ENCODE measurements at regions not wholly inside any gene's neighbourhood (a gene's known extent, or its start where the extent isn't known, plus 50 kb on each side); places are given as distances from the start of the nearest gene placed in this dataset.
"Not testable (repeated sequence)": the region's sequence is repeated elsewhere in the genome, so short reads cannot be mapped to it uniquely, and the experiment has no call there.

- H3K9me3 ChIP-seq (ENCODE audit: low read depth, low read length): no peaks in the 10 kb centered on the region
- H3K36me3 ChIP-seq (ENCODE audit: insufficient read depth, low read length): no peaks in the 10 kb centered on the region
- no peak overlapping the region for H3K27ac ChIP-seq
- TF ChIP-seq EZH2 (IDR thresholded peaks at IDR 0.05): no peak
- no peak for TF ChIP-seq POLR2AphosphoS5 (IDR thresholded peaks at IDR 0.05; ENCODE audit: borderline replicate concordance, low read depth, low read length)
- TF ChIP-seq FOXP2 (optimal IDR thresholded peaks at IDR 0.05; ENCODE audit: control extremely low read depth, extremely low read length, insufficient read depth): no peak
- H3K4me3 ChIP-seq: no peak overlapping the region
- no peak for DNase-seq (ENCODE audit: low read depth, low spot score)
- no peak overlapping the region for H3K9ac ChIP-seq (ENCODE audit: insufficient read length)
Observed at GRCh38 chr18:51248685-51249084, 51.2 kb upstream of the MEX3C start.

DNA sequence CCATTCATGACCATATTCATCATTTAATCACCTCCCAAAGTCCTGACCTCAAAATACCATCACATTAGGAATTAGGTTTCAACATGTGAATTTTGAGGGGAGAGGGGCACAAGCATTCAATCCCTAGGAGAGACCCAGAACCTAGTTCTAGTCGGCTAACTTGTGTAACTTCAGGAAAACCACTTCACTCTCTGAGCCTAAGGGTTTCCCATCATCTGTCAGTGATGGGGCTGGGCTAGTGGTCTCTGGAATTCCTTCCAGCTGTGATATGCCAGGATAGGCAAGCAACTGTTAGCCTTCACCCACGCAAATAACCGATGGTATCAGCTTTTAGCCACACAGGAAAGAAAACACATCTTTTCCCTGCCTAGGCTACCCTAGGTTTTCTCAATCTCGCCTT is 52.5 kb upstream of the MEX3C start:
- no peak overlapping the region for H3K27ac ChIP-seq
- H3K9ac ChIP-seq (ENCODE audit: insufficient read length): no peak overlapping the region

DNA sequence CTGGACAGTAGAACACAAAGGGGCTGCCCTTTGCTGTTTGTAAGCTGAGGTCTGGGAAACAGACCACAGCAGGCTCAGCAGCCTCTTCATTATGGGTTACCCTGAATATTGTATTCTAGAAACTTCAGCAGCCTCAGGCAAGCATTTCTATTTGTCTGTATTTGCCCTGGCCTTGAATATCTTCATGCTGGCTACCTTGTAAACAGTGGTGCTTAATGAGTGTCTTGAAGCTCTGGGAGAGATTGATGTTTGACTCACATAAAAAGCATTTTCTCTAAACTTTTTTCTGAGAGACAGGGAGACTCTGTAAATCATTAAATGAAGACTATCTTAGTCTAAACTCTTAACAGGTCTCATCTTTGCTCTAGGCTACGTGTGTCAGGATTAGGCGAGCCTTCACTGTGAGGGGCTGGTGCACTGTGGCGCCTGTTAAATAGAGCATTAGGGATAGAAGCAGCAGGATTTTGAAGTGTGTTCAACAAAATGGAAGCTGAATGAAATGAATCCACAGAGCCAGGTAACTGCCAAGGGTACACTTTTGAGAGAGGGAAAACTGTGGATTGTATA is 53.1 kb upstream of the MEX3C start:
- Histone ChIP-seq H3K27ac (no peak overlapping the region), H3K36me3 (ENCODE audit: insufficient read depth, low read length) (no peaks in the 10 kb centered on the region), H3K9me3 (ENCODE audit: low read depth, low read length) (no peaks in the 10 kb centered on the region), H3K9ac (ENCODE audit: insufficient read length) (no peak overlapping the region), H3K4me3 (no peak overlapping the region)
- DNase-seq (ENCODE audit: low read depth, low spot score): no peak
- TF ChIP-seq EZH2 (IDR thresholded peaks at IDR 0.05) (no peak), FOXP2 (optimal IDR thresholded peaks at IDR 0.05; ENCODE audit: control extremely low read depth, extremely low read length, insufficient read depth) (no peak), POLR2AphosphoS5 (IDR thresholded peaks at IDR 0.05; ENCODE audit: borderline replicate concordance, low read depth, low read length) (no peak)

More for the DNA sequence above, 52.5 kb upstream of the MEX3C start:
- Histone ChIP-seq H3K9me3 (ENCODE audit: low read depth, low read length) (no peaks in the 10 kb centered on the region), H3K4me3 (no peak overlapping the region), H3K36me3 (ENCODE audit: insufficient read depth, low read length) (no peaks in the 10 kb centered on the region)
- DNase-seq (ENCODE audit: low read depth, low spot score): no peak
- no peak for TF ChIP-seq EZH2 (IDR thresholded peaks at IDR 0.05)
- no peak for TF ChIP-seq POLR2AphosphoS5 (IDR thresholded peaks at IDR 0.05; ENCODE audit: borderline replicate concordance, low read depth, low read length)
- TF ChIP-seq FOXP2 (optimal IDR thresholded peaks at IDR 0.05; ENCODE audit: control extremely low read depth, extremely low read length, insufficient read depth): no peak

DNA sequence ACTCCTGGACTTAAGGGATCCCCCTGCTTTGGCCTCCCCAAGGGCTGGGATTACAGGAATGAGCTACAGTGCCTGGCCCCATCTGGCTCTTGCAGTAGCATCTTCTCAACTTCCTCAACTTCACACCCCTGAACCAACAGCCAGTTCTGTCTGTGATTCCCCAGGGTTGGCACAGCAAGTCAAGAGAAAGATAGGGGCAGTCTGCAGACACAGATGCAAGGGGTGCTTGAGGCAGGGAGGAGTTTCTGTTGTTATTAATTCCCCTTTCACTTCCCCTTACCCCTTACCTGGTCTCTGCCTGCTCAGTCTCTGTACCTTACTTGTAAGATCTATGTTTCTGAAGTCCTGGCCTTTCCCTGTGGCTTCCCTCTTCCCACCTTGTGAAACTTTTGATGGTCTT is 54.1 kb upstream of the MEX3C start:
- no peak for DNase-seq (ENCODE audit: low read depth, low spot score)
- H3K4me3 ChIP-seq: no peak overlapping the region
- H3K9ac ChIP-seq (ENCODE audit: insufficient read length): no peak overlapping the region
- no peak overlapping the region for H3K27ac ChIP-seq
- no peaks in the 10 kb centered on the region for H3K36me3 ChIP-seq (ENCODE audit: insufficient read depth, low read length)
- H3K9me3 ChIP-seq (ENCODE audit: low read depth, low read length): no peaks in the 10 kb centered on the region
- no peak for TF ChIP-seq POLR2AphosphoS5 (IDR thresholded peaks at IDR 0.05; ENCODE audit: borderline replicate concordance, low read depth, low read length)
- TF ChIP-seq FOXP2 (optimal IDR thresholded peaks at IDR 0.05; ENCODE audit: control extremely low read depth, extremely low read length, insufficient read depth): no peak
- TF ChIP-seq EZH2 (IDR thresholded peaks at IDR 0.05): no peak

GRCh38 chr18:51253476-51253875 is 56.0 kb upstream of the MEX3C start:
- TF ChIP-seq EZH2 (IDR thresholded peaks at IDR 0.05): no peak
- H3K4me3 ChIP-seq: no peak overlapping the region
- H3K9ac ChIP-seq (ENCODE audit: insufficient read length): no peak overlapping the region
- H3K36me3 ChIP-seq (ENCODE audit: insufficient read depth, low read length): no peaks in the 10 kb centered on the region
- no peak for DNase-seq (ENCODE audit: low read depth, low spot score)
- no peak overlapping the region for H3K27ac ChIP-seq
- no peaks in the 10 kb centered on the region for H3K9me3 ChIP-seq (ENCODE audit: low read depth, low read length)

- TF ChIP-seq POLR2AphosphoS5 (IDR thresholded peaks at IDR 0.05; ENCODE audit: borderline replicate concordance, low read depth, low read length): no peak
- TF ChIP-seq EZH2 (IDR thresholded peaks at IDR 0.05): no peak
- no peak for TF ChIP-seq FOXP2 (optimal IDR thresholded peaks at IDR 0.05; ENCODE audit: control extremely low read depth, extremely low read length, insufficient read depth)
- H3K4me3 ChIP-seq: no peak overlapping the region
- H3K9ac ChIP-seq (ENCODE audit: insufficient read length): no peak overlapping the region
- no peak overlapping the region for H3K27ac ChIP-seq
- no peak for DNase-seq (ENCODE audit: low read depth, low spot score)
- H3K9me3 ChIP-seq (ENCODE audit: low read depth, low read length): no peaks in the 10 kb centered on the region
- H3K36me3 ChIP-seq (ENCODE audit: insufficient read depth, low read length): no peaks in the 10 kb centered on the region
Observed at GRCh38 chr18:51255693-51256092, 58.2 kb upstream of the MEX3C start.

DNA sequence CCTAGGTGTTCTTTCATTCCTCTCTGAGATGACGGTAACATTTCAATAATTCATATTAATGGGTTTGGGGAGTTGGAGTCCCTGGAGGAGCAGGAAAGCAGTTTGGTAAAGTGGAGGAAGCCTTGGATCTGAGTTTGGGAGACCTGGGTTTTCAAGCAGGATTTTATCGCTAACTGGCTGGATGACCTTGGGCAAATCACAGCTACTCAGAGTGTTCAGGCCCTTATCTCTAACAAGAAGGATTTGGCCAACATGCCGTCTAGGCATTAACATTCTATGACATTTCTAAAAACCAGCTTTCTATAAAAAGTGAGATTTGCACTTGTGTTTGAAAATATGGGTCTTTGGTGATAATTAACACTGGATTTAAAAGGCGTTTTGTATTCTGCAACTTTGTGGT is 59.7 kb upstream of the MEX3C start:
- H3K9me3 ChIP-seq (ENCODE audit: low read depth, low read length): no peaks in the 10 kb centered on the region
- H3K36me3 ChIP-seq (ENCODE audit: insufficient read depth, low read length): no peaks in the 10 kb centered on the region
- no peak overlapping the region for H3K9ac ChIP-seq (ENCODE audit: insufficient read length)
- DNase-seq (ENCODE audit: low read depth, low spot score): no peak
- H3K4me3 ChIP-seq: no peak overlapping the region
- no peak for TF ChIP-seq POLR2AphosphoS5 (IDR thresholded peaks at IDR 0.05; ENCODE audit: borderline replicate concordance, low read depth, low read length)
- H3K27ac ChIP-seq: no peak overlapping the region

DNA sequence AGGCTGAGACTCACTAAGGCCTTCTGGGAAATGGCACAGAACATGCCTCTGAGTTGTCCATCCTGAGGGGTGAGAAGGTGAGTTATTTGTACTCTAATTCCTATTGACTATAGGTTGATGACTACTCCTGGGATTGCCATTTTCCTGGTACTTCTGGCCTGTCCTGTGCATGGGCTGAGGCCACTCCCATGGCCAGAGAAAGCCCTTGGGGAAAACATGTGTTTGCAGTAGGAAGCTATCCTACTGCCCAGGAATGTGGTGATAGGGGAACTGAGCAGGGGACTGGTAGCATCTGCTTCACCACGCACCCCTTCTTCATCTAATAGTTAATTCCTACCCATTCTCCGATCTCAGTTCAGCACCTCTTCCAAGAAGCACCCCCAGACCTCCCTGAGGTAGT is 62.6 kb upstream of the MEX3C start:
- H3K9me3 ChIP-seq (ENCODE audit: low read depth, low read length): no peaks in the 10 kb centered on the region
- no peak overlapping the region for H3K4me3 ChIP-seq
- no peak for DNase-seq (ENCODE audit: low read depth, low spot score)
- TF ChIP-seq FOXP2 (optimal IDR thresholded peaks at IDR 0.05; ENCODE audit: control extremely low read depth, extremely low read length, insufficient read depth) (no peak), EZH2 (IDR thresholded peaks at IDR 0.05) (no peak), POLR2AphosphoS5 (IDR thresholded peaks at IDR 0.05; ENCODE audit: borderline replicate concordance, low read depth, low read length) (no peak)
- H3K27ac ChIP-seq: no peak overlapping the region
- H3K9ac ChIP-seq (ENCODE audit: insufficient read length): no peak overlapping the region
- H3K36me3 ChIP-seq (ENCODE audit: insufficient read depth, low read length): no peaks in the 10 kb centered on the region

DNA sequence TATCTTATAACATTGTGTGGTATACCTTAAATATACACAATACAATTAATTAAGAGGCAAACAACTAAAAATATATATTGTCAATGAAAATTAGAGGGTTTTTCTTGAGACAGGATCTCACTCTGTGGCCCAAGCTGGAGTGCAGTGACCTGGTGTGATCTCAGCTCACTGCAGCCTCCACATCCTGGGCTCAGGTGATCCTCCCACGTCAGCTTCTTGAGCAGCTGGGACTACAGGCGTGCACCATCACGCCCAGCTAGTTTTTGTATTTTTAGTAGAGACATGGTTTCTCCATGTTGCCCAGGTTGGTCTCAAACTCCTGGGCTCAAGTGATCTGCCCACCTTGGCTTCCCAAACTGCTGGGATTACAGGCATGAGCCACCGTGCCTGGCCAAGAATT is 68.6 kb upstream of the MEX3C start:
- H3K9me3 ChIP-seq (ENCODE audit: low read depth, low read length); DNase-seq (ENCODE audit: low read depth, low spot score); H3K4me3 ChIP-seq; H3K27ac ChIP-seq; H3K36me3 ChIP-seq (ENCODE audit: insufficient read depth, low read length); H3K9ac ChIP-seq (ENCODE audit: insufficient read length): not testable (repeated sequence)
